ENCODE measurements at regions not wholly inside any gene's neighbourhood (a gene's known extent, or its start where the extent isn't known, plus 50 kb on each side); places are given as distances from the start of the nearest gene placed in this dataset.

DNA sequence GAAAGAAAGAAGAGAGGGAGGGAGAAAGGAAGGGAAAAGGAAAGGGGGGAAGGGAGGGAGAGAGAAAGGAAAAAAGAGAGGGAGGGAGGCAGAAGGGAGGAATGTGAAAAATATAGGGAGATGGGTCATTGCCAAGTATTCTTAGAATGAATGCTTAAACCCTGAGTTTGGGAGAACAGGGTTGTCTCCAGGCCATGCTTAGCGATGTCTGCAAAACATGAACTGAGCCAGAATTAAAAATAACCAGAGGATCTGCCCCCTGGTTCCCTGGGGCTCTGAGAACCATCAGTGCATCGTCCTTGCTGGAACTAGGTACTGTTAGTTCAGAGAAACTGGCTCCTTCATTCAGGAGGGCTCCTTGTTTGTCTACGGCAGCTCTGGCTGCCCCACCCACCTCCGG is 170.4 kb downstream of the IRX5 start:
- Mint-ChIP-seq H3K4me1 (ENCODE audit: low read depth in 2 of 2) (no peaks in the 10 kb centered on the region), H3K36me3 (ENCODE audit: insufficient read depth) (no peaks in the 10 kb centered on the region), H3K27ac (no peak overlapping the region), H3K9me3 (peaks cover 0 to 3% of the 10 kb centered on the region in 2 donors), H3K27me3 (peaks cover 5 to 13% of the 10 kb centered on the region in 2 donors), H3K4me3 (no peak overlapping the region)
- DNase-seq (no peak), ATAC-seq (replicated peaks) (no peak)

DNA sequence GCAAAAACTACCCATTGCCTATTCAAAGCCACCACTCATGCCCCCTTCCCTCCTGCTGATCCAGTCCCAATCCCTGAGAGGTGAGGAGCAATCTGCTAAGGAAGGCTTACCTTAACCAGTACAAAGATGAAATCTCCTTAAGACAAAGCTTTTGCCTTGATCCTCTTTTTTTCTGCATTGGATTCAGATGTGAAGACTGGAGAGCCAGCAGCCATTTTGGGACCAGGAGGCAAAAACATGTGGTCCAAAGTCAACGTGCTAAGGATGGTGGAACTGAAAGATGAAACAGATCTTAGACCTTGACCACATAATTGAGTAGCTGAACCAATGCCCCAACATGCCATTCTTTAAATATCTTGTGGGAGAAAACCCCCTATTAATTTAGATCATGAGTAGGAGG is 171.4 kb downstream of the IRX5 start:
- Mint-ChIP-seq H3K27me3 (peaks cover 0 to 19% of the 10 kb centered on the region in 2 donors), H3K27ac (no peak overlapping the region), H3K9me3 (peaks cover 0 to 3% of the 10 kb centered on the region in 2 donors), H3K36me3 (ENCODE audit: insufficient read depth) (no peaks in the 10 kb centered on the region), H3K4me1 (ENCODE audit: low read depth in 2 of 2) (no peaks in the 10 kb centered on the region), H3K4me3 (no peak overlapping the region)
- DNase-seq (no peak), ATAC-seq (replicated peaks) (no peak)

- peaks cover 0 to 3% of the 10 kb centered on the region in 2 donors for H3K9me3 Mint-ChIP-seq
- ATAC-seq (replicated peaks) (no peak), DNase-seq (no peak)
- H3K4me1 Mint-ChIP-seq (ENCODE audit: low read depth in 2 of 2): no peaks in the 10 kb centered on the region
- H3K36me3 Mint-ChIP-seq (ENCODE audit: insufficient read depth): no peaks in the 10 kb centered on the region
- peaks cover 0 to 23% of the 10 kb centered on the region in 2 donors for H3K27me3 Mint-ChIP-seq
- no peak overlapping the region for H3K27ac Mint-ChIP-seq
- H3K4me3 Mint-ChIP-seq: no peak overlapping the region
Measured at GRCh38 chr16:55102531-55102930, 171.9 kb downstream of the IRX5 start.

- DNase-seq (no peak), ATAC-seq (replicated peaks) (no peak)
- H3K27ac Mint-ChIP-seq: no peak overlapping the region
- H3K4me3 Mint-ChIP-seq: no peak overlapping the region
- no peaks in the 10 kb centered on the region for H3K4me1 Mint-ChIP-seq (ENCODE audit: low read depth in 2 of 2)
- no peaks in the 10 kb centered on the region for H3K36me3 Mint-ChIP-seq (ENCODE audit: insufficient read depth)
- peaks cover 0 to 3% of the 10 kb centered on the region in 2 donors for H3K9me3 Mint-ChIP-seq
- peaks cover 0 to 29% of the 10 kb centered on the region in 2 donors for H3K27me3 Mint-ChIP-seq
Measured at GRCh38 chr16:55107851-55108250, 177.2 kb downstream of the IRX5 start.

- Mint-ChIP-seq H3K4me3 (no peak overlapping the region), H3K4me1 (ENCODE audit: low read depth in 2 of 2) (no peaks in the 10 kb centered on the region), H3K27me3 (peaks cover 0 to 12% of the 10 kb centered on the region in 2 donors), H3K9me3 (peaks cover 0 to 6% of the 10 kb centered on the region in 2 donors), H3K36me3 (ENCODE audit: insufficient read depth) (no peaks in the 10 kb centered on the region), H3K27ac (no peak overlapping the region)
- DNase-seq (no peak), ATAC-seq (replicated peaks) (no peak)
Measured at GRCh38 chr16:55113210-55113609, 182.5 kb downstream of the IRX5 start.

GRCh38 chr16:55115506-55115905 is 184.8 kb downstream of the IRX5 start:
- Mint-ChIP-seq H3K36me3 (ENCODE audit: insufficient read depth) (no peaks in the 10 kb centered on the region), H3K9me3 (peaks cover 0 to 9% of the 10 kb centered on the region in 2 donors), H3K4me3 (no peak overlapping the region), H3K4me1 (ENCODE audit: low read depth in 2 of 2) (no peaks in the 10 kb centered on the region), H3K27ac (no peak overlapping the region), H3K27me3 (peaks cover 0 to 16% of the 10 kb centered on the region in 2 donors)
- ATAC-seq (replicated peaks) (no peak), DNase-seq (no peak)

DNA sequence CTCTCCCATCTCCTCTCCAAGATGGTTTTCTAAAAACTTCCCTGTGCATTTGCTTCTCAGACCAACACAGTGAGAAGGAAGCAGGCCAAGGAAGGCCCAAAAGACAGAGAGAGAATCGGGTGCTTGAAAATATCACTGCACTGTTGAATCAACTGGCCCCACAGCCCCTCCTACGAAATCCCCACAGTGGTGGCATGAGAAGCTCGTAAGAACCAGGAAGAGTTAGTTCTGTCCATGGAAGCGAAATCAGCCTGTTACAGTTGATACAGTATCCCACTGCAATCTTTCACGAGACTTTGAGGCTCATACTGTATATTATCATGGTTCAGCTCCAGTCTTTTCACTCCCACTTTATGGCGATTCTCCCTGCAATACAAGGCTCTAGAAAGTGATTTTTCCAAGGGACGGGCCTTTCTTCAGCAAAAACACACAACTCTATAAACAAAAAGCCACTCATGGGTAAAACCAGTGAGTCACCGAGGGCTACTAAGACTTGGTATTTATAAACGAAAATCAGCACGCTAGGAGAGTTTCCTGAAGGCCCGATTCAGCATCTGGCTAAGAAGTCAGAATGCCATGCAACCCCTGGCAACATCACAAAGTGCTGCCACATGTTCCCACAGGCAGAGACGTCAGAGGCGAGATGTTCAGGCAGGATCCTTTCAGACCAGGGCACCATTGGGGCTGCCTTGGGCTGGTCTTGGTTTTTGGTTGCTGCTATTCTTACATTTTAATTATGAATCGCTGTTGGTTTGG is 185.7 kb downstream of the IRX5 start:
- Mint-ChIP-seq H3K4me1 (ENCODE audit: low read depth in 2 of 2) (no peaks in the 10 kb centered on the region), H3K36me3 (ENCODE audit: insufficient read depth) (no peaks in the 10 kb centered on the region), H3K27me3 (peaks cover 0 to 16% of the 10 kb centered on the region in 2 donors), H3K9me3 (peaks cover 0 to 9% of the 10 kb centered on the region in 2 donors), H3K27ac (no peak overlapping the region), H3K4me3 (no peak overlapping the region)
- ATAC-seq (replicated peaks) (no peak), DNase-seq (no peak)

GRCh38 chr16:55118701-55119260 is 188.1 kb downstream of the IRX5 start:
- no peak for DNase-seq
- Mint-ChIP-seq H3K36me3 (ENCODE audit: insufficient read depth) (no peaks in the 10 kb centered on the region), H3K9me3 (peaks cover 0 to 9% of the 10 kb centered on the region in 2 donors), H3K4me3 (no peak overlapping the region), H3K27me3 (peaks cover 0 to 15% of the 10 kb centered on the region in 2 donors), H3K4me1 (ENCODE audit: low read depth in 2 of 2) (no peaks in the 10 kb centered on the region), H3K27ac (no peak overlapping the region)
- no peak for ATAC-seq (replicated peaks)

GRCh38 chr16:55120408-55120807 is 189.7 kb downstream of the IRX5 start:
- DNase-seq: no peak
- Mint-ChIP-seq H3K27me3 (peaks cover 0 to 7% of the 10 kb centered on the region in 2 donors), H3K36me3 (ENCODE audit: insufficient read depth) (no peaks in the 10 kb centered on the region), H3K27ac (no peak overlapping the region), H3K4me3 (no peak overlapping the region), H3K4me1 (ENCODE audit: low read depth in 2 of 2) (no peaks in the 10 kb centered on the region), H3K9me3 (peaks cover 0 to 9% of the 10 kb centered on the region in 2 donors)
- no peak for ATAC-seq (replicated peaks)

DNA sequence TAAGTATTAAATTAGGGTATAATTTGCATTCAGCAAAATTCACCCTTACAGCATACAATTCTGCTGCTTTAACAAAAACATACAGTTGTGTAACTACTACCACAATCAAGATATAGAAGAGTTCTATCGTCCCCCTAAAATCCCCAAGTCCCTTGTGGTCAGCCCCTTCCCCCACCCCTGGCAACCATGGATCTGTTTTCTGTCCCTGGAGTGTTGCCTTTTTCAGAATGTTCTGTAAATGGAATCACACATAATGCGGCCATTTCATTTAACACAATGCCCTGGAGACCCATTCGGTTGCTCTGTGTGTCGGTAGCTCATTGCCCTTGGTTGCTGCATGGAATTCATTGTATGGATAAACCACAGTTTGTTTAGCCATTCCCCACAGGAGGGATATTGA is 190.2 kb downstream of the IRX5 start:
- H3K4me3 Mint-ChIP-seq: no peak overlapping the region
- H3K36me3 Mint-ChIP-seq (ENCODE audit: insufficient read depth): no peaks in the 10 kb centered on the region
- H3K27ac Mint-ChIP-seq: no peak overlapping the region
- DNase-seq (no peak), ATAC-seq (replicated peaks) (no peak)
- H3K9me3 Mint-ChIP-seq: peaks cover 0 to 9% of the 10 kb centered on the region in 2 donors
- H3K4me1 Mint-ChIP-seq (ENCODE audit: low read depth in 2 of 2): no peaks in the 10 kb centered on the region
- peaks cover 0 to 7% of the 10 kb centered on the region in 2 donors for H3K27me3 Mint-ChIP-seq

DNA sequence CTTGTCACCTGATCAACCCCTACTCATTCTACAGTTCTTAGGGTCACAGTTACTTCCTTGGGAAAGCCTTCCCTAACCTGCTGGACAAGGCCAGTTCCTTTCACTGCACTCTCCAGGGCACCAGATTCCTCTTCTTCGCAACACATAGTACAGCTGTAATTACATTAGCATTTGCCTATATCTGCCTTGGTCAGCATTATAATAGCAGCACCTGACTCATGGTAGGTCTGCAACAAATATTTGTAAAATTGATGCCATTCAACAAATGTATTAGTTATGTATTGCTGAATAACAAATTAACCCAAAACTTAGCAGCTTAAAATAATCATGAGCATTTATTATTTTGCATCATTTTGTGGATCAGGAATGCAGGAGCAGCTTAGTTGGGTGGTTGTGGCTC is 193.0 kb downstream of the IRX5 start:
- Mint-ChIP-seq H3K4me1 (ENCODE audit: low read depth in 2 of 2) (no peaks in the 10 kb centered on the region), H3K4me3 (no peak overlapping the region), H3K27me3 (no peaks in the 10 kb centered on the region), H3K9me3 (peaks cover 2 to 6% of the 10 kb centered on the region in 2 donors), H3K27ac (no peak overlapping the region), H3K36me3 (ENCODE audit: insufficient read depth) (no peaks in the 10 kb centered on the region)
- DNase-seq (no peak), ATAC-seq (replicated peaks) (no peak)

GRCh38 chr16:55125818-55126385 is 195.2 kb downstream of the IRX5 start:
- Mint-ChIP-seq H3K36me3 (ENCODE audit: insufficient read depth) (no peaks in the 10 kb centered on the region), H3K9me3 (peaks cover 2 to 7% of the 10 kb centered on the region in 2 donors), H3K27ac (no peak overlapping the region), H3K27me3 (no peaks in the 10 kb centered on the region), H3K4me3 (no peak overlapping the region), H3K4me1 (ENCODE audit: low read depth in 2 of 2) (no peaks in the 10 kb centered on the region)
- ATAC-seq (replicated peaks) (no peak), DNase-seq (no peak)

GRCh38 chr16:55126456-55126855 is 195.8 kb downstream of the IRX5 start:
- H3K4me3 Mint-ChIP-seq: no peak overlapping the region
- peaks cover 2 to 7% of the 10 kb centered on the region in 2 donors for H3K9me3 Mint-ChIP-seq
- H3K36me3 Mint-ChIP-seq (ENCODE audit: insufficient read depth): no peaks in the 10 kb centered on the region
- H3K27ac Mint-ChIP-seq: no peak overlapping the region
- no peak for ATAC-seq (replicated peaks)
- no peaks in the 10 kb centered on the region for H3K4me1 Mint-ChIP-seq (ENCODE audit: low read depth in 2 of 2)
- no peaks in the 10 kb centered on the region for H3K27me3 Mint-ChIP-seq
- no peak for DNase-seq

DNA sequence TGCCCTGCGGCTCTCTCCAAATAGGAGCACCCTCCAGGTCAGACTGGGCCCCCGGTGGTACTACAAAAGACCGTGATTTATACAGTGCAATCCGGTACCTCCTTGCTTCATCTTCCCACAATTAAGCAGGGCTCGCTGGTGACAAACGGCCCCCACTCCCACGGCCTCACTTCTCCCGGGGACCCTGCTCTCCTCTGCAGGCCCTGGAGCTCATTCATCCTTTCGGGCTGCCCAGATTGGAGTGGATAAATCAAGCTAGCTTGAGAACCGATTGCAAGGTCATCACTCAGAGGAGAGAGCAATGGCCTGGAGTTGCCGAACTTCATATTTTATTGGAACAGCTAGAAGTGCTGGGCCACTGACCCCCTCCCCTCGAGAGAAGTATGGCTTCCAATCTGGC is 193.5 kb upstream of the IRX6 start:
- Mint-ChIP-seq H3K36me3 (ENCODE audit: insufficient read depth) (peaks cover 3% of the 10 kb centered on the region), H3K9me3 (peaks cover 5 to 7% of the 10 kb centered on the region in 2 donors), H3K4me3 (no peak overlapping the region), H3K27ac (no peak overlapping the region), H3K4me1 (ENCODE audit: low read depth in 2 of 2) (no peaks in the 10 kb centered on the region), H3K27me3 (no peaks in the 10 kb centered on the region)
- no peak for ATAC-seq (replicated peaks)
- no peak for DNase-seq
